Body of pancreas (tissue), 4 donors: ENCODE measurements at regions not wholly inside any gene's neighbourhood (a gene's known extent, or its start where the extent isn't known, plus 50 kb on each side); places are given as distances from the start of the nearest gene placed in this dataset.

Experiments
- ATAC-seq: fragments of 150-250 bp; one replicate; pipeline ENCODE4 v1.9.1; 2016
- DNase-seq, 4 donors: peaks; one replicate each; pipeline ENCODE4 v3.0.0-alpha.2; 2019
- H3K27ac ChIP-seq, 4 donors: fragments of 200-600 bp; sonication (generic); 1 replicate in 3 of 4; 2 replicates in 1 of 4; pipeline versions ENCODE4 v1.5.1 to v1.6.1; 2016 to 2019; ENCODE audit warnings: mild to moderate bottlenecking in 1 of 4, mixed read lengths in 1 of 4, moderate library complexity in 1 of 4
- H3K27me3 ChIP-seq, 2 donors: fragments of 200-600 bp; sonication (generic); one replicate each; pipeline ENCODE4 v1.6.0; 2016; ENCODE audit warnings: mild to moderate bottlenecking in 1 of 2
- H3K36me3 ChIP-seq, 2 donors: fragments of 200-600 bp; sonication (generic); replicated peaks in 1 of 2; 2 replicates each; pipeline ENCODE4 v1.5.1; 2016; ENCODE audit warnings: low read depth in 2 of 2; ENCODE audit not compliant: insufficient read depth in 1 of 2
- H3K4me1 ChIP-seq: fragments of 200-600 bp; sonication (generic); one replicate; pipeline ENCODE4 v1.6.0; 2016
- H3K4me3 ChIP-seq, 2 donors: fragments of 200-600 bp; sonication (generic); 1 replicate in 1 of 2; 2 replicates in 1 of 2; pipeline ENCODE4 v1.5.1; 2016 to 2019
- H3K9me3 ChIP-seq, 3 donors: fragments of 200-600 bp; sonication (generic); 1 replicate in 2 of 3; 2 replicates in 1 of 3; pipeline ENCODE4 v1.5.1; 2016
- POLR2A ChIP-seq, 3 donors: fragments of 450-650 bp; IDR thresholded peaks; one replicate each; pipeline ENCODE4 v1.6.1; 2016; ENCODE audit warnings: antibody characterized with exemption in 3 of 3, mild to moderate bottlenecking in 2 of 3
- WGBS, 2 donors: methylation state at CpG; one replicate each; pipeline ENCODE4 v1.1.5; 2017; 5-methylcytosine and 5-hydroxymethylcytosine counted together
- intact Hi-C: fragments of 100-400 bp; cut with DNase I; formaldehyde crosslinking; loops from one replicate; pipeline ENCODE4 v1.15.1; 2023
- TF ChIP-seq, protein P1 (sequence below), 7 experiments: fragments of 450-650 bp in 4 of 7; fragments of 200-600 bp in 3 of 7; sonication (generic) in 3 of 7; IDR thresholded peaks; one replicate each; pipeline ENCODE4 v1.5.1; 2016 to 2019; ENCODE audit warnings: antibody characterized with exemption in 7 of 7

GRCh38 chr2:63740020-63740419 lies 101.7 kb upstream of the UGP2 start:
- DNase-seq (no peak), ATAC-seq (no peak)
- Histone ChIP-seq H3K36me3 (no peaks in the 10 kb centered on the region), H3K27ac (no peak overlapping the region), H3K4me1 (peaks cover 34% of the 10 kb centered on the region), H3K27me3 (no peaks in the 10 kb centered on the region), H3K9me3 (no peaks in the 10 kb centered on the region), H3K4me3 (no peak overlapping the region)
- intact Hi-C loops: no loop called here
- TF ChIP-seq, protein P1, sequence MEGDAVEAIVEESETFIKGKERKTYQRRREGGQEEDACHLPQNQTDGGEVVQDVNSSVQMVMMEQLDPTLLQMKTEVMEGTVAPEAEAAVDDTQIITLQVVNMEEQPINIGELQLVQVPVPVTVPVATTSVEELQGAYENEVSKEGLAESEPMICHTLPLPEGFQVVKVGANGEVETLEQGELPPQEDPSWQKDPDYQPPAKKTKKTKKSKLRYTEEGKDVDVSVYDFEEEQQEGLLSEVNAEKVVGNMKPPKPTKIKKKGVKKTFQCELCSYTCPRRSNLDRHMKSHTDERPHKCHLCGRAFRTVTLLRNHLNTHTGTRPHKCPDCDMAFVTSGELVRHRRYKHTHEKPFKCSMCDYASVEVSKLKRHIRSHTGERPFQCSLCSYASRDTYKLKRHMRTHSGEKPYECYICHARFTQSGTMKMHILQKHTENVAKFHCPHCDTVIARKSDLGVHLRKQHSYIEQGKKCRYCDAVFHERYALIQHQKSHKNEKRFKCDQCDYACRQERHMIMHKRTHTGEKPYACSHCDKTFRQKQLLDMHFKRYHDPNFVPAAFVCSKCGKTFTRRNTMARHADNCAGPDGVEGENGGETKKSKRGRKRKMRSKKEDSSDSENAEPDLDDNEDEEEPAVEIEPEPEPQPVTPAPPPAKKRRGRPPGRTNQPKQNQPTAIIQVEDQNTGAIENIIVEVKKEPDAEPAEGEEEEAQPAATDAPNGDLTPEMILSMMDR (IDR thresholded peaks at IDR 0.05): no peak
- TF ChIP-seq POLR2A (IDR thresholded peaks at IDR 0.05): no peak

- H3K4me3 ChIP-seq: no peak overlapping the region
- H3K36me3 ChIP-seq: no peaks in the 10 kb centered on the region
- WGBS, 2 donors: 38 to 43% methylated on average over 1 of the region's 1 CpG
- peaks cover 27% of the 10 kb centered on the region for H3K4me1 ChIP-seq
- DNase-seq (no peak), ATAC-seq (no peak)
- no peak overlapping the region for H3K27ac ChIP-seq
- TF ChIP-seq, protein P1 (IDR thresholded peaks at IDR 0.05): no peak
- no peak for TF ChIP-seq POLR2A (IDR thresholded peaks at IDR 0.05)
- H3K27me3 ChIP-seq: no peaks in the 10 kb centered on the region
- intact Hi-C loops: no loop called here
- H3K9me3 ChIP-seq: no peaks in the 10 kb centered on the region
Observed at GRCh38 chr2:63740943-63741342, 100.8 kb upstream of the UGP2 start.

GRCh38 chr2:63741884-63742579 lies 99.7 kb upstream of the UGP2 start:
- intact Hi-C loops: no loop called here
- Histone ChIP-seq H3K27me3 (no peaks in the 10 kb centered on the region), H3K4me1 (peaks cover 25% of the 10 kb centered on the region), H3K9me3 (no peaks in the 10 kb centered on the region), H3K4me3 (no peak overlapping the region), H3K36me3 (no peaks in the 10 kb centered on the region), H3K27ac (no peak overlapping the region)
- WGBS, 2 donors: 55% methylated on average over 3 of the region's 3 CpGs
- DNase-seq (no peak), ATAC-seq (no peak)
- no peak for TF ChIP-seq POLR2A (IDR thresholded peaks at IDR 0.05)
- TF ChIP-seq, protein P1 (IDR thresholded peaks at IDR 0.05): no peak

GRCh38 chr2:63742580-63742976 lies 99.1 kb upstream of the UGP2 start:
- H3K36me3 ChIP-seq: no peaks in the 10 kb centered on the region
- ATAC-seq: no peak

More at GRCh38 chr2:63742580-63742976, 99.1 kb upstream of the UGP2 start:
- H3K9me3 ChIP-seq: no peaks in the 10 kb centered on the region
- intact Hi-C loops: no loop called here
- H3K4me3 ChIP-seq: no peak overlapping the region
- DNase-seq: no peak
- TF ChIP-seq, protein P1 (IDR thresholded peaks at IDR 0.05): no peak
- no peak for TF ChIP-seq POLR2A (IDR thresholded peaks at IDR 0.05)
- no peaks in the 10 kb centered on the region for H3K27me3 ChIP-seq
- WGBS, 2 donors: 64 to 70% methylated on average over 5 of the region's 5 CpGs
- peaks cover 19% of the 10 kb centered on the region for H3K4me1 ChIP-seq
- H3K27ac ChIP-seq: no peak overlapping the region
